AG09319 (cell line): ENCODE measurements at regions not wholly inside any gene's neighbourhood (a gene's known extent, or its start where the extent isn't known, plus 50 kb on each side); places are given as distances from the start of the nearest gene placed in this dataset.

Source experiments
- DNase-seq: peaks from one replicate; pipeline ENCODE4 v3.0.0-alpha.2; 2010; ENCODE audit warnings: low read depth; ENCODE audit errors: extremely low read depth
- CTCF ChIP-seq: IDR thresholded peaks from 2 replicates; pipeline ENCODE4 v1.5.1; 2011; ENCODE audit warnings: low read depth, mild to moderate bottlenecking, inconsistent platforms, low read length, moderate library complexity

GRCh38 chr2:144673456-144673855 lies 153.5 kb upstream of the ZEB2 start:
- TF ChIP-seq CTCF: no peak
- no peak for DNase-seq

GRCh38 chr2:144671695-144672455 lies 152.0 kb upstream of the ZEB2 start:
- no peak for TF ChIP-seq CTCF
- no peak for DNase-seq

GRCh38 chr2:144670738-144671137 lies 150.8 kb upstream of the ZEB2 start:
- DNase-seq: no peak
- no peak for TF ChIP-seq CTCF

GRCh38 chr2:144670080-144670479 lies 150.2 kb upstream of the ZEB2 start:
- no peak for DNase-seq
- no peak for TF ChIP-seq CTCF

- DNase-seq: no peak
These were observed 149.5 kb upstream of the ZEB2 start for GRCh38 chr2:144669196-144669987.

GRCh38 chr2:144668493-144669110 lies 148.7 kb upstream of the ZEB2 start:
- no peak for DNase-seq
- no peak for TF ChIP-seq CTCF

More at GRCh38 chr2:144669196-144669987, 149.5 kb upstream of the ZEB2 start:
- no peak for TF ChIP-seq CTCF

GRCh38 chr2:144666032-144666431 lies 146.1 kb upstream of the ZEB2 start:
- DNase-seq: no peak
- no peak for TF ChIP-seq CTCF
